HG03521 (cell line): ENCODE measurements at regions not wholly inside any gene's neighbourhood (a gene's known extent, or its start where the extent isn't known, plus 50 kb on each side); places are given as distances from the start of the nearest gene placed in this dataset.

ENCODE experiments used
- ATAC-seq: cut with Tn5 transposase; IDR thresholded peaks from one replicate; pipeline ENCODE4 v1.9.1; 2021; ENCODE audit warnings: mild to moderate bottlenecking, moderate library complexity; ENCODE audit not compliant: unreplicated experiment

DNA sequence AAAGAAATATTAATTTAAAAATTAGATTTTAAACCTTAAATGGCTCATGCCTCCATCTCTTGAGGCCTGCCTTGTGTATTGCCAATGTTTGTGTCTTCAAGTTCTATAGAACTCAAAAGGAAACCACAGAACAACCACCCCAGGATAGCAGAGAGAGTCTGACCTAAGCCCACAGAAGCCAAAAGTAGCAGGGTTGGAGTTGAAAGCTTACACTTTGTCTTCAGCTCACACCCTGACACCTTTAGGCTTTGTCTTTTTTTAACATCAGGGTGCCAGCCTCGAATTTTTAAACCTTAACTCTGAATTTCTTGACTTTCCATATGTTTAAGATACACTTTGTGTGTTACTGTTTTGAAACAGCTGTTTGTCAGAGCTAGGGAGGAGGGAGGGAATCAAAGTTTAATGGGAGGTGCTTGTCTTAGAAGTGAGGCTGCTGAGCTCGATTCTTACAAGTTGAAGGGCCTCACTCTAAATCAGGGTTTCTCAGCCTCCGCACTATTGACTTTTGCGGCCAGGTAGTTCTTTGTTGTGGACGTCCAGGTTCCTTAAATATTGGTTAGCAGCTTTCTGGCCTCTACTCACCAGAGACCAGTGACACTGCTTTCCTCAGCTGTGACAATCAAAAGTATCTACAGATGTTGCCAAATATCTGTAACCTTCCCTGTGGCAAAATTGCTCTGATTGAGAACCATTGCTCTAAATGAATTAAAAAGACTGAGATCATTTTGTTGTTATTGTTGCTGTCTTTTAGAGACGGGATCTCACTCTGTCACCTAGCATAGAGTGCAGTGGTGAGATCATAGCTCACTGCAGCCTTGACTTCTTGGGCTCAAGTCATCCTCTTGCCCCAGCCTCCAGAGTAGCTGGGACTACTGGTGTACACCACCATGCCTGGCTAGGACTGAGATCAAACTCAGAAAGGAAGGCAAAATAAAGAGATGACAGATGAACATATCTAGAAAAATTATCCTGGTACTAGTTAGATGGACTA lies 139.2 kb upstream of the EOMES start:
- no peak for ATAC-seq

DNA sequence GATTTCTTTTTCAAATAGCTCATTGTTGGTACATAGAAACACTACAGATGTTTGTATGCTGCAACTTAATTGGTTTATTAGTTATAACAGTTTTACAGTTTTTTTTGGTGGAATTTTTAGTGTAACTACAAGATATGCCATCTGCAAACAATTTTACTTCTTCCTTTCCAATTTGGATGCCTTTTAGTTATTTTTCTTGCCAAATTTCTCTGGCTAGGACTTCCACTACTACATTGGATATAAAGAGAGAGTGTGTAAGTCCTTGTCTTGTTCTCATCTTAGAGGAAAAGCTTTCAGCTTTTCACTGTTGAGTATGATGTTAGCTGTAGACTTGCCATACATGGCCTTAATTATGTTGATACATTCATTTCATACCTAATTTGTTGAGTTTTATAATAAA lies 143.6 kb upstream of the EOMES start:
- ATAC-seq, result no peak

DNA sequence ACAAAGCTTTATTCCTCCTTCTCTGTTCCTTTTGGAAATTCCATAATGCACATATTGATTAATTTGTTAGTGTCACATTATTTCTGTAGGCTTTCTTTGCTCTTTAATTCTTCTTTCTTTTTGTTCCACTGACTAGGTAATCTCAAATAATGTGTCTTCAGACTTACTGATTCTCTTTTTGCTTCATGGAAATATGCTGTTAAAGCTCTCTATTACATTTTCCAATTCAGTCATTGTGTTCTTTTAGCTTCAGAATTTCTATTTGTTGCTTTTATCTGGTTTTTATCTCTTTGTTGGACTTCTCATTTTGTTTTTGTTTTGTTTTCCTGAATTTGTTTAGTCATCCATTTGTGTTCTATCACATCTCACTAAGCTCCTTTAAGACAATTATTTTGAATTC lies 147.0 kb upstream of the EOMES start:
- ATAC-seq, result no peak

DNA sequence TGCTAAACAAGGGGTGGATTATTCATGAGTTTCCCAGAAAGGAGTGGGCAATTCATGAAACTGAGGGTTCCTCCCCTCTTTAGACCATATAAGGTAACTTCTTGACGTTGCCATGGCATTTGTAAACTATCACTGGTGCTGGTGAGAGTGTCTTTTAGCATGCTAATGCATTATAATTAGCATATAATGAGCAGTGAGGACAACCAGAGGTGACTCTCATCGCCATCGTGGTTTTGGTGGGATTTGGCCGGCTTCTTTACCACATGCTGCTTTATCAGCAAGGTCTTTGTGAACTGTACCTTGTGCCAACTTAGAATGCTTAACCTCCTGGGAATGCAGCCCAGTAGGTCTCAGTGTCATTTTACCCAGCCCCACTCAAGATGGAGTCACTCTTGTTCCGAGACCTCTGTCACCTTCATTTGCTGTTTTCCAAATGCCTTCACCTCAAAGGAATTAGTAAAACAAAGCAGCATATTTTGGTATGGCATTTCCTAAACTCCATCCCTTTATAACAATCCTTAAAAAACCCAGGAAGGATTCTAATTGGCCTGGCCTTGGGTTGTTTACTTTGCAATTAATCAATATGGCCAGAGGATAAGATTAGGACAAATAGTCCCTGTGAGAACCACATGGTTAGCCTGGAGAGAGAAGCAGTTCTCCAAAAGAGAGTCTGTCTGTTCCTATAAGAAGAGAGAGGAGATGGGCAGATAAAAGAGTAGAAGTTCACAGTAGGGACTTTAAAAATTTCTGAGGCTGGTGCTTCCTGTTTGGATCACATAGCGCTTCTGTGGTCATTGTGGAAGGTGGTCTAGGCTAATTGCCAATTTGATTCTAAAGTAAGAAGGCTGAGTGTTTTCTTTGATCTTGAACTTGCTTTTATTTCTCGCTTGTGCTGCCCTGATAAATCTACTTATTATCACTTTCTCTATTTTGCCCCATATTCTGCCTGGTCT lies 155.2 kb upstream of the EOMES start:
- ATAC-seq, result no peak

DNA sequence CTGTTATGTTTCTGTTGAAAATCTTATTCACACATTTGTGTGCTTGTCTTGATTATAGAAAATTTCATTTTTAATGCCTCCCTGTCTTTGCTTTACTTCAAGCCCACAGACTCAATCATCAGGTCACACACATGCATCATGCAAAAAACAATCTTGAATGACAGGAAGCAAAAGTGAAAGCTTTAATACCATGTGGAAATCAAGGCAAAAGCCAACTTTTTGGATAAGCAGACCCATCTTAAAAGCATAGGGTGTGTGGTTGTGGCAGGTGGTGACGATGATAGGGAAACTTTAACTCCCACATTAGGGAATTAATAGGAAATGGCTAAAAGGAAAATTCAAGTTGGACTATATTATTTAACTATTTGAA lies 155.9 kb upstream of the EOMES start:
- ATAC-seq, result no peak

DNA sequence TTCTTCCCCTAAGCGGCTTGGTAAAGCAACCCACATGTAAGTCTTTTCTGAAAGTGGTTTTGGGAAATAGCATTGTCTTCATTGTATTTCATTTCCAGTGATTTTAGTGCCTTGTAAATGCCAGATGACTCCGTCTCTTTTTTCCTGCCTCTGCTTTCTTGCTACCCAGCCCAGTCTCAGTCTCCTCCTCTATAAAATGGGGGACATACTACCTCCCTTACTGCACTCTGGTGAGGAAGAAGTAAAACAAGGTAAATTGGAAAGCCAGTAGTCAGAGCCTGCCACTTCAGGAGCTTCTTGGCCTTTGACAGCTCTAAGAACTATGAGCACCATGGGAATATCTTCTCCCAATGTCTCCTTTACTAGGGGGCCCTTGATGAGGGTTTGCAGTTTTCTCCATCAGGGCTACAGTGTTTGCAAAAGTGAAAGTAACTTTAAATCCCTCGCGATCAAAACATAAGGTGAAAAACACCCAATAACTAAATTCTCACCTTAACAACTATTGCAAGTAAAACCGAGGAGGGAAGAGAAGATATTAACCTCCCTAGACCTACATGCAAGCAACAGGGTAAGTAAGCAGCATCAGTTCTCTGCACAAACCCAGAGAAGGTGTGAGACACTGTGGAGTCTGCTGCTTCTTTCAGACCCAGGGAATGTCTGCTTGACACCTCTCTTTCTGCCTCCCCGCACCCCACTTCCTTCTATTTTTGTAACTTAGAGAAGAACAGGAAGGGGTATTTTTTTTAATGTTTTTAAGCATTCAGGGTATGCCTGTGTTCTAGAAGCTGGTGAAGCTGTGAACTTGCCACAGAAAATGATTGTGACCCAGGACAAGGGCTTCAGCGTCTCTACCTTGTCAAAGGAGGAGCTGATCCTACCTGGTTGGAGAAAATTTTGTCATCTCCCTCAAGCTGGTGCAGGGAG lies 159.1 kb upstream of the EOMES start:
- ATAC-seq, result no peak

DNA sequence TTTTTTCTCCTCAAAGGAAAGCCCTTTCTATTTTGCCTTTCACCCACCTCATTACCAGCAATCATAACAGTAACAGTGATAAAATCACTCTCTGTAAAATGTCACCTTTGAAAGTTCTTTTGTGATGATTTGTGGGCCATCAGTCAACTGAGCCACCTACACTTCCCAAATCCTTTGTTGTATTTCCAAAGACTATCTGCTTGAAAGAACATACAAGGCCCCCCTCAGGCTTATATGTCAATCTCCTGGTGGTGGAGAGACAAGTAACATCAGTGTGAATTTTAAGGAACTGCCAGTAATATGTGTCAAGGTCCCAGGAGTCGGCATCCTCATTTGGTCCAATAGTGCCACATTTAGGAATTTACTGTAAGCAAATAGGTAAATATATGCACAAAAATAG lies 161.1 kb upstream of the EOMES start:
- ATAC-seq, result no peak

DNA sequence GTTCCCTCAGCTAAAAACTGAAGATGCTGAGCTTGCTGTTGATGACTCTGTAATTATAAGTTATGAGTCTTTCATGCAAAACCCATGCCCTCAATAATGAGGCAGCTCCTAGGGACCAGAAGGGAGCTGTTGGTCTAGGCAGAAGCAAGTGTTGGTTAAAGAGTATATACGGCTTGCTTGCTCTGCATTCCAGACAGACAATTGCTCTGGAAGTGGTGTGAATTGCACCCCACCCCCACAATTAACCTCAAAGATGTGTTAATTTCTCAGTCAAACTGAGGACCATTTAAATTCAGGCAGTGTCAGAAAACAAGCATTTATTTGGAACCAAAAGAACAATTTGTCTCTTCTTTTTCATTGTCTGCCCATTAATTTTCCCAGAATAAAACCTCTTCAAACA lies 163.5 kb upstream of the EOMES start:
- ATAC-seq, result no peak

DNA sequence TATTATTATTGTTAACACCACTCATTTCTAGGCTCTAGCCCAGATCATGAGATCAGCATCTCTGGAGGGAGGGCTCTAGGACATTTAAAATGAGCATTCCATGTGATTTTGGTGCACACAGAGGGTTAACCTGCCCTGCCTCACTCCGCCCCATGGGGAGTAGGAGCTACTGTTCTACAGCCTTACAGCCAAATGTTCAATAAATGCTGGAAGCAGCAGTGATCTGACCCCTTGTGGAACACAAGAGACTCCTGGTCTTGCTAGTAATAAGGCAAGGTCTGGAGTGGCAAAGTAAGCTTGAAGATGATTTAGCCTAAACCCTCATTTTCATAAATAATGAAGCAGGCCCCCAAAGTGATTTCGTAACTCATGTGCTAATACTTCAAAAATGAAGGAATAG lies 166.4 kb upstream of the EOMES start:
- no peak for ATAC-seq

DNA sequence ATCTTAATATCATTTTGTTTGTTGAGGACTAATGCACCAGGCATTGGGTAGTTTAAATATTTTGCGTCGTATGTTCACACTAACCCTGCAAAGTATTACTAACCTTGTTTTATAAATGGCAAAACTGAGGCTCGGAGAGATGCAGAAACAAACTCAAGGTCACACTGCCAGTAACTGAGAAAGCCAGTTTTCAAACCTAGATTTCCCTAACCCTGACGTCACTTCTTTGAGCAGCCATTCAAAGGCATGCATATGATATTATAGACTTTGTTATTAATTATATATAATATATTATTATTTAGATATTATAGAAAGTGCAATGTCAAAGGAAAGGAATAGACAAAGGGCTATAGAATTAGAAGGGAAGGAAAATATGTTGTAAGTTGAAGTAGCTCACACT lies 167.6 kb upstream of the EOMES start:
- ATAC-seq, result no peak

DNA sequence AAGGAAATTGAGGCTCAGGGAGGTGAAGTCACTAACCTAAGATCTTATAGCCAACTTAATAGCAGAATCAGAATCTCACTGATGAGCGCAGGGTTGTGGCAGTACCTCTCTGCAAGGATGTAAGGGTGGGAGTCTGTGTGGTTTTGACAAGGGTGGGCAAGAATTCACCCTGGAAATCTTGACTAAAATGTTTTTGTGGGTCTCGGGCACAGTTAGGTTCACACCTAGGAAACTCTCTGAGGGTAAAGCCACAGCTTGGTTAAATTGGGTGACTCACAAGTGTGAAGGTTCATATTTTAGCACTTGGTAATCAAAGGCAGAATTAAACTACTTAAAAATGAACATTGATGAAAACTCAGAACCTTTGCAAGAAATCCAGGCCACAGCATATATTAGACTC lies 178.2 kb upstream of the EOMES start:
- no peak for ATAC-seq

DNA sequence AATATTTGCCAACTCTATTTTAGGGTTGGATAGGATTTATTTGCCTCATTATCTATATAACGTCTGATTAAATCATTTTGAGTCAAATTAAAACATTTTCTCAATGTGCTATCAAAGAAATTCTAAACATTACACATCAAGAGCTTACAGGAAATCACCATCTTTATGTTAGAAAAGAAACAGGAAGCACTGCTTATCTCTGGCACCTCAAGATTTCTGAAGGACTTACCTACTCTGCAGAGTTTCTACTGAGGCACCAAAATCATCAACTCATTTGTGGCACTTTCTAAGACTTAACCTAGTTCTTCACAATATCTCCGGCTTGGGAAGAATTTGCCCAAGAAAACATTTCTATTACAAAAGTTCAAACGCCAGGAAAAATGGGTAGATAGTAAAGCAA lies 181.3 kb upstream of the EOMES start:
- no peak for ATAC-seq

DNA sequence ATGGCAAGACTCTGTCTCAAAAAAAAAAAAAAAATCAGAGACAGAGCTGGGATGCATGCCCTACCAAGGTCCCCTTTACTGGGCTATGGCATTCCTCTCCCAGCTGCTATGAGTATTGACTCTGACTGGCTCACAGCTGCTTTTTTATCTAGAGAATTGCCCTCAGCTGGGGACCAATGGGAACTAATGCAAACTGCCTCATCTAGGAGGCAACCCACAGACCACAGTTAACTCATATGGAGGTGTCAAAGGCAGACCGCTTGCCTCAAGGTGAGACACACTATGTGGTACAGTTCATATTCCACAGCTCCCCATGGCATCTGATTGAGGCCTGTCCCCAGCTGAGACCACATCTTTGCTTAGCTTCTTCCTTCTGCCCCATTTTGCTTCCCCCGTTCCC lies 183.5 kb upstream of the EOMES start:
- ATAC-seq, result no peak

DNA sequence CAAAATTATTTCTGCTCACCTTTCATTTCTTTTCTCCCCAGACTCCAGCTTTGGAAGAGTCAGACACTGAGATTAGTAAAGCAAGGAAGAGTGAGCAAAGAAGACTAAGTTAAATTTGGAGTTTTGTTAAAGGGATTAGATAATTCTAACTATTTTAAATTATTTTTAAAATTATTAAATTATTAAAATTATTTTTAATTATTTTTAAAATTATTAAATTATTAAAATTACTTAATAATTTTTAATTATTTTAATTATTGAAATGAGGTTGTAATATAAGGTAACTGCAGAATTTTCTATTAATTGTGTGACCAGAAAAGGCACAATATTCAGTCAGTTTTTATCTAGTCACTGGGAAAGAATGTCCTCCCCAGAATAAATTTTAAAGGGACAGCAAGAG lies 185.0 kb upstream of the EOMES start:
- ATAC-seq, result no peak

DNA sequence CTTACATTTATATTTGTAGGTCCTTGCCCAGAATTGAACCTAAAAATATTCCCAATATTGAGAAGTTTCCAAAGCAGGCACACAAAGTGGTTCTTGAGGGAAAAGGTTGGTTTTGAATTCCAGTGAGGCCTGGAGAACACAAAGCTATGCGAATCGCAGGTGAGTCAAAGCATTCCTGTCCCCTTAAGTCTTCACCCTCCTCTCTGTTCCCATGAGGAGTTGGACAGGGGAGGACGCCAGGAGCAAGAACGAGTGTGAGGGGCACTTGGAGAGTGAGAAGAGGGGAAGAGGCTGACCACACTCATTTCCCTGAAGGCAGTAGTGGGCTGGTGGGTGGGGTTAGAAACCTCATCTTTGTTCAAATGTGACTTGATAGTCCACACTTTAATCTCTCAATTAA lies 185.8 kb upstream of the EOMES start:
- ATAC-seq, result no peak

DNA sequence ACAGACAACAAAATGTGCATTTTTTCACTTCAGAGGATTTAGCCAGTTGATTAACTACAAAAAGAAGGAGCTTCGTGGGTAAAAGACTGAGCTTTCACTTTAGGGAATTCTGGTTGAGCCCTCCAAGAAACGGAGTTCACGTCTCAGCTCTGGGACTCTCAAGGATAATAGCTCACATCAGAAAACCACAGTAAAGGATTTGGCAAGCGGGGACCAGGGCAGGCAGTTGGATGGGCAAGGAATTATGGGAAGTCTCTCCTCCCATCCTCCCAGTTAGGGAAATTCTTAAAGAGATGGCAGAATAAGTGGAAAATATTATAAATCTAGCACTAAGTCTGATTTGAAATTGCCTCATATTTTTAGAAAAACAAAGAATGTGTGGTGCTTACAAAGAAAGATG lies 188.3 kb upstream of the EOMES start:
- ATAC-seq, result no peak

DNA sequence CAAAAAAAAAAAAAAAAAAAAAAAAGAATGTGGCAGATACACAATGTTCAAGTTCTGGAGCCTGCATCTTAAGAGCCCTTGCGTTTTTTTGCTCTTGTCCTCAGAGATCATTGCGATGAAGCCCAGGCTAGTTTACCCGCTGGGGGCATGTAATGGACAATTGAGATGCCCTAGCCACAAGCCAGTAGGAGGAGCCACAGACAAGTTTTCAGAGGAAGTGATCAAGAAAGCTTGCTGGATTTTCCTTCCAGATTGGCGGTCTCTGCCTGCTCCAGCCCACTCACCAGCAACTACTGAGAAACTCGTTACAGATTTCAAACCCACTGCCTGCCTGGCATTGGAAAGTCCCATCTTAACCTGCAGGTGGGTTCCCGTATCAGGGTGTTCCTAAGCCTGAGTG lies 192.1 kb upstream of the EOMES start:
- ATAC-seq, result no peak

DNA sequence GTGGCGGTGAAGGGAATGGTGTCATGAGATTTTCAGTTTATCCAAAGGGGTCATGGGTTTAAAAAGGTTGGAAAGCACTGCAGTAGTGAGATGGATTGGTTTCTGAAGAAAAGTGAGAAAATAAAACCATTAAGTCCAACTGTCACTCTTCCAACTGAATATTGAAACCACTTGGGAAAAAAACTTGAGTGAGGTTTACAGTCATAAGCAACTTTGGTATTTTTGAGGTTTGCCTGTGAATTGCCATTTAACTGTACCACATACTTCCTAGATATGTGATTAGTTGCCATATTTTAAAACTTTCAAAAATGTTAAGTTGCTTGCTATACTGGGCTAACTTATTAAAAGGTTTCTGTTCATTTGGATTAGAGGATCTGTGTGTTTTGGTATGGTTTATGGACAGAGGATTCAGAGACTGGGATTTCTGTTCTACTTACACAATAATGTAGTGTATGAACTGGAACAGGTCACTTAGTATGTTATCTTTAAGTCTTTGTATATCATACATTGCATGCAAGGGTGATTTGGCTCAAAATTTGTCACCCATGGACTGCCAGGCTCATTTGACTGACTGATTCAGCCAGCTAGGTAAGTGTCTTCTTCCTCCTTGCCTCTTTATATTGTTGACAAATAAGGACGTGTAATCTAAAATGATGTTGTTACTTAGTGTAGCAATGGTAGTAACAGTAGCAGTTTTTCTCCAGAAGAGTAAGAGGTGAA lies 201.4 kb upstream of the EOMES start:
- ATAC-seq, result no peak

DNA sequence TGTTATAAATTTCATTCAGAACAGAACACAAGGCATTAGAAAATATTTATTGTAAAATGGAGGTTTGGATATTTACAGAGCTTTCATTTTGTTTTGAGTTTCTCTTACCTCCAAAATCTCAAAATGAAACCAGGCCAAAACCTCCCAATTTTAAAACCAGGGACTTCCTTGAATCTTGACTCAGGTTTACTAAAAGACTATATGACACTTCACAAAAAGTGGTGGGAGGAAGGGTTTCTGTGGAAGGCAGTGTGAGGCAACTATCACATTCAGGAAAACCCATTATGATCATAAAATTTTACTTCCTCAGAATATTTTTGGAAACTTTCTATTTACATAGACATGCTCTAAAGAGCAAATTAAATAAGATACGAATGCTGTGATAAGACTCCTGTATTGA lies 205.8 kb upstream of the EOMES start:
- ATAC-seq, result no peak

DNA sequence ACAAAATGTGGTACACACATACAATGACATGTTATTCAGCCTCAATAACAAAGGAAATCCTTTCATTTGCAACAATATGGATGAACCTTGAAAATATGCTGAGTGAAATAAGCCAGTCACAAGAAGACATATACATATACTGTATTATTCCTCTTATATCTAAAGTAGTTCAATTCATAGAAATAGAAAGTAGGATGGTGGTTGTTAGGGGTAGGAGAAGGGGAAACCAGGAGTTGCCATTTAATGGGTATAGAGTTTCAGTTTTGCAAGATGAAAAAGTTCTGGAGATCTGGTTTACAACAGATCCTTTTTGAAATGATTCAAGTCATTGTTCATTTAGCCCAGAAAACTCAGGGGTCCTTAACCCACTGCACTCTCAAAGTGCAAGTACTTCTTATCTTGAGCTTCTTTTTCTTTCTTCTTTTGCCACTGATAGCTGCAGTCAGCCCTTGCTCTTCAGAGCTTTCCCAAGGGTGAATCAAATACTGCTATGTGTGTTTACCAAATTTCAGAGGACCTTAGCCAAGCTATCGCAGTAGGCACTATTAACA lies 208.0 kb upstream of the EOMES start:
- ATAC-seq, result no peak
